ENCODE measurements at regions not wholly inside any gene's neighbourhood (a gene's known extent, or its start where the extent isn't known, plus 50 kb on each side); places are given as distances from the start of the nearest gene placed in this dataset.

DNA sequence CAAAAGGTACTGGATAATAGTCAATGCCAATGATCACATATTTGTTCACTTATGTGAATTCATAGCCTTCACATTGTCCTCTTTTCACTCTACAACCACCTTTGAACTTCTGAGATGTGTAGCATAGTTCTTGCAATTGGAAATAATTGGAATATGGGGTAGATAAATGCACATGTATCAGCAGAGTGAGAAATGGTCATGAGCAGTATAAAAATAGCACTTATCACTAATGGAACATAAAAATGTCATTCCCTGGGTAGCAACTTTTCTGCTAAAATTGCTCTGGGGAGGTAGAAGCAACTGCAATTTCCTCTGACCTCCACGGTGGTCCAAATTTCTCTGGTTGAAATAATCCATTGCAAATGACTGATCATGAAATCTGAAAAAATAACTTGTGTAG is 1785.7 kb upstream of the FLRT2 start:
- H3K4me1 Mint-ChIP-seq: no peaks in the 10 kb centered on the region
- no peak for ATAC-seq (replicated peaks)
- H3K27ac Mint-ChIP-seq: no peak overlapping the region
- no peaks in the 10 kb centered on the region for H3K9me3 Mint-ChIP-seq
- H3K4me3 Mint-ChIP-seq: no peak overlapping the region
- H3K36me3 Mint-ChIP-seq (ENCODE audit: low read depth): no peaks in the 10 kb centered on the region
- no peaks in the 10 kb centered on the region for H3K27me3 Mint-ChIP-seq

DNA sequence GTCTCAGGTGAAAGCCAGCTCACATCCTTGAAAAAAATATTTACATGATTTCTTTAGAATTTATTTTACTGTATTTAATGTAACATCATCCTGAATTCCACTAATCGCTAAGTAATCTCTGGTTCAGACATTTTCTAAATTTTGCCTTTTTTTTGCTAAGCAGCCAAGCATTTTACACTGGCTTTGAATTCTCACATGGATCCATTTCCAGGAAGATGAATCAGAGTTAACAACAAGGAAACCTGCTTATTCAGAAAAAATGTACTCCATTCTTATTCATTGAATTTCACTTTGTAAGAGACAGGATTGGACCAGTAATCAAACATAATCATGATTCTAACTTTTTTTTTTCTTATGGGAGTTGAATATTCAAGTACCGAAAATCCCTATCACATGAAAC is 1785.1 kb upstream of the FLRT2 start:
- Mint-ChIP-seq H3K36me3 (ENCODE audit: low read depth) (no peaks in the 10 kb centered on the region), H3K9me3 (no peaks in the 10 kb centered on the region), H3K4me1 (no peaks in the 10 kb centered on the region), H3K27ac (no peak overlapping the region), H3K27me3 (no peaks in the 10 kb centered on the region), H3K4me3 (no peak overlapping the region)
- no peak for ATAC-seq (replicated peaks)

DNA sequence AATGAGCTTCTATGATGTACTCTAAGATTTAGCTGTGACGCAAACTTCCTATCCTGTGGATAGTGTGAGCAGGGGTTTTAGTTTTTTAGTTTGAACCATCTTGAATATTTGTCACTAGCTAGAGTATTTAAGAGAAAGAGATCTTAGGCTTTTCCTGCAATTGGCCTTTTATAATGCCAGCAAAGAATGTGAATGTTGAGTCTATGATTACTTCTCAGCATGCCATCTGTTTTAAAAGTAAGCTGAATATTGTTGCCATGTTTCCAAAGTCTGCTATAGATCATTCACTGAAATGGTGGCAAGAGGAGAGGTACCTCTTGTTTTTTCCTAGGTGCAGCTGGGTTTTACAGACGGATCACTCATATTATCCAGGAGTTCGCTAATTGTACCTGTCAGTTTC is 1783.6 kb upstream of the FLRT2 start:
- H3K27ac Mint-ChIP-seq: no peak overlapping the region
- H3K27me3 Mint-ChIP-seq: no peaks in the 10 kb centered on the region
- no peak overlapping the region for H3K4me3 Mint-ChIP-seq
- no peaks in the 10 kb centered on the region for H3K4me1 Mint-ChIP-seq
- no peaks in the 10 kb centered on the region for H3K9me3 Mint-ChIP-seq
- no peak for ATAC-seq (replicated peaks)
- no peaks in the 10 kb centered on the region for H3K36me3 Mint-ChIP-seq (ENCODE audit: low read depth)

DNA sequence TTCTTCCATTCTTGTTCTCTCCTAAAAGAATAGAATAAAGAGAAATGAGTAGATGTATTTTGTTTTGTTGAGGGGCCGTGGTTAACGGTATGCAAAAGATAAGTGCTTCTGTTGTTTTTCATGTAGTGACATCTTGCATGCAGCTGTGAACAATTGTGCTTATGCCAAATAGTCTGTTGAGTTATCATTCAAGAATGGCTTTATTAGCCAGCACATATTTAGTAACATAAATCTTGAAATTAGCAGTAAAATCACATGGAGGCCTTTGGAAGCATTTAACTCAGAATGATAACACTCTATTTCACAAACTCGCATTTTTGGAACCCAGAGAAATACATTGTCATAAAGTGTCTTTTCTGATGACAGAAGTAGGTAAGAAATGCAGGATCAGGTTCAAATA is 1772.0 kb upstream of the FLRT2 start:
- ATAC-seq (replicated peaks): no peak
- Mint-ChIP-seq H3K27me3 (no peaks in the 10 kb centered on the region), H3K4me1 (no peaks in the 10 kb centered on the region), H3K4me3 (no peak overlapping the region), H3K27ac (no peak overlapping the region), H3K36me3 (ENCODE audit: low read depth) (no peaks in the 10 kb centered on the region), H3K9me3 (no peaks in the 10 kb centered on the region)

GRCh38 chr14:83764656-83765599 is 1765.0 kb upstream of the FLRT2 start:
- H3K36me3 Mint-ChIP-seq (ENCODE audit: low read depth): no peaks in the 10 kb centered on the region
- peaks cover 3% of the 10 kb centered on the region for H3K9me3 Mint-ChIP-seq
- H3K27me3 Mint-ChIP-seq: no peaks in the 10 kb centered on the region
- ATAC-seq (replicated peaks): no peak
- H3K27ac Mint-ChIP-seq: no peak overlapping the region
- H3K4me1 Mint-ChIP-seq: no peaks in the 10 kb centered on the region
- no peak overlapping the region for H3K4me3 Mint-ChIP-seq

GRCh38 chr14:83777516-83777915 is 1752.4 kb upstream of the FLRT2 start:
- ATAC-seq (replicated peaks): no peak

GRCh38 chr14:83779266-83779665 is 1750.7 kb upstream of the FLRT2 start:
- no peak for ATAC-seq (replicated peaks)
- H3K36me3 Mint-ChIP-seq (ENCODE audit: low read depth): no peaks in the 10 kb centered on the region
- no peak overlapping the region for H3K4me3 Mint-ChIP-seq
- peaks cover 10% of the 10 kb centered on the region for H3K9me3 Mint-ChIP-seq
- no peak overlapping the region for H3K27ac Mint-ChIP-seq
- no peaks in the 10 kb centered on the region for H3K4me1 Mint-ChIP-seq
- H3K27me3 Mint-ChIP-seq: no peaks in the 10 kb centered on the region

More at GRCh38 chr14:83777516-83777915, 1752.4 kb upstream of the FLRT2 start:
- Mint-ChIP-seq H3K27ac (no peak overlapping the region), H3K4me1 (no peaks in the 10 kb centered on the region), H3K27me3 (no peaks in the 10 kb centered on the region), H3K9me3 (peaks cover 7% of the 10 kb centered on the region), H3K36me3 (ENCODE audit: low read depth) (no peaks in the 10 kb centered on the region), H3K4me3 (no peak overlapping the region)

DNA sequence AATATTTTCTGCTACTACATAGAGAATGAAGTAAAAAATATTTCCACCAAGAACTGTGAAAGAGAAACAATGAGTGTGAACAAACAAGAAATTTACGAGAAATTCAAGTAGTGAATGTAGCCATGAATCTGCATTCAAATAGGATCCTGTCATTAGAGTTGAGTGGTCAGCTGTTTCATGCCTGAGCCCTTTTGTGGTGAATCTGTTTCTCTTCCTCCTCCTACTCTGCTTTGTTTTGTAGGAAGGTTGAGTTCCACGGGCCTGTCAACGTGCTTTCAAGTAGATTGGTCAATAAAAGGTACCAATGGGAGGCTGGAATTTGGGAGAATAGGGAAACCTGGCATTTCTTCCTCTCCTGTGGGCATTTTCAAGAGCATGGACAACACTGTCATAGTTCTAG is 1749.6 kb upstream of the FLRT2 start:
- Mint-ChIP-seq H3K27ac (no peak overlapping the region), H3K27me3 (no peaks in the 10 kb centered on the region), H3K4me1 (no peaks in the 10 kb centered on the region), H3K9me3 (peaks cover 10% of the 10 kb centered on the region), H3K4me3 (no peak overlapping the region), H3K36me3 (ENCODE audit: low read depth) (no peaks in the 10 kb centered on the region)
- ATAC-seq (replicated peaks): no peak

GRCh38 chr14:83798421-83798820 is 1731.5 kb upstream of the FLRT2 start:
- Mint-ChIP-seq H3K27me3 (no peaks in the 10 kb centered on the region), H3K4me1 (no peaks in the 10 kb centered on the region), H3K9me3 (peaks cover 12% of the 10 kb centered on the region), H3K36me3 (ENCODE audit: low read depth) (no peaks in the 10 kb centered on the region), H3K4me3 (no peak overlapping the region), H3K27ac (no peak overlapping the region)
- no peak for ATAC-seq (replicated peaks)

- H3K9me3 Mint-ChIP-seq: peaks cover 8% of the 10 kb centered on the region
- no peak overlapping the region for H3K4me3 Mint-ChIP-seq
- no peaks in the 10 kb centered on the region for H3K4me1 Mint-ChIP-seq
- H3K27ac Mint-ChIP-seq: no peak overlapping the region
- no peaks in the 10 kb centered on the region for H3K36me3 Mint-ChIP-seq (ENCODE audit: low read depth)
- no peaks in the 10 kb centered on the region for H3K27me3 Mint-ChIP-seq
- no peak for ATAC-seq (replicated peaks)
Measured at GRCh38 chr14:83799233-83799632, 1730.7 kb upstream of the FLRT2 start.

DNA sequence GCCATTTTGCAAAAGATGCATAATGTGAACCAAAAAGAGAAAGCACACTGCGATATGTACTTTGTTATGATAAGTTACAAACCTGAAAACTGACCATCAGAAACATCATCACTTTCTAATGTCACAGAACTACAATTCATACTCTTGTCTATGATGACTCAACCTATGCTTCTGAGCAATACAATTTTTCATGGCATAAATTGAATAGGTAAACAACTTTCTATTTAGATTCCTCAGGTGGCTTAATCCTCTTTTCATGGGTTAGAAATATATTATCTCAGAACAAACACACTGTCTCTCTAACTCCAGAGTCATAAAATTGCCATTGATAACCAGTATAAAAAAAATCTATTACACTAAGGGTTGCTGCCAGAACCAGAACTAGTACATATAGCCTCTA is 1715.0 kb upstream of the FLRT2 start:
- H3K4me1 Mint-ChIP-seq: no peaks in the 10 kb centered on the region
- no peaks in the 10 kb centered on the region for H3K36me3 Mint-ChIP-seq (ENCODE audit: low read depth)
- H3K9me3 Mint-ChIP-seq: peaks cover 21% of the 10 kb centered on the region
- no peaks in the 10 kb centered on the region for H3K27me3 Mint-ChIP-seq
- ATAC-seq (replicated peaks): no peak
- no peak overlapping the region for H3K4me3 Mint-ChIP-seq
- no peak overlapping the region for H3K27ac Mint-ChIP-seq

GRCh38 chr14:83816761-83817160 is 1713.2 kb upstream of the FLRT2 start:
- Mint-ChIP-seq H3K27me3 (no peaks in the 10 kb centered on the region), H3K27ac (no peak overlapping the region), H3K36me3 (ENCODE audit: low read depth) (no peaks in the 10 kb centered on the region), H3K4me3 (no peak overlapping the region), H3K4me1 (no peaks in the 10 kb centered on the region), H3K9me3 (peaks cover 12% of the 10 kb centered on the region)
- ATAC-seq (replicated peaks): no peak

DNA sequence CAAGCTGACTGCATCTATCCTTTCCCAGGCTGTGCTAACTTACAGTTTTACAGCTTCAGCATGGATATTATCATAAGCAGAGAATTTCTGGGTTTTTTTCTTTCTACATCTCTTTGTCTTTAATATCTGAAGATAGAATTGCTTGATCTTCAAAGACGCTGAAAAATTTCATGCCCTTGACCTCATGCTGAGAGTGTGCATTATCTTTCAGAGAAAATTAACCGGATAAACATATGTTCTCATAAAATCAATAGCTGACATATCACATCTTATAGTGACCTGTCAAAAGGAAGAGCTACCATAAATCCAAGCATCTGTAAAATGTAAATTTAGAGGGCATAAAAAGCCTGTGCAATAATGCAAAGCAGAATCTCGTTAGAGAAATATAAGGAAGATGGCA is 1704.1 kb upstream of the FLRT2 start:
- H3K27ac Mint-ChIP-seq: no peak overlapping the region
- H3K27me3 Mint-ChIP-seq: no peaks in the 10 kb centered on the region
- no peaks in the 10 kb centered on the region for H3K4me1 Mint-ChIP-seq
- no peak overlapping the region for H3K4me3 Mint-ChIP-seq
- no peak for ATAC-seq (replicated peaks)
- H3K36me3 Mint-ChIP-seq (ENCODE audit: low read depth): no peaks in the 10 kb centered on the region
- peaks cover 25% of the 10 kb centered on the region for H3K9me3 Mint-ChIP-seq

- H3K4me1 Mint-ChIP-seq: no peaks in the 10 kb centered on the region
Measured at GRCh38 chr14:83826838-83827237, 1703.1 kb upstream of the FLRT2 start.

GRCh38 chr14:83827383-83827782 is 1702.6 kb upstream of the FLRT2 start:
- H3K4me3 Mint-ChIP-seq: no peak overlapping the region
- no peak overlapping the region for H3K27ac Mint-ChIP-seq
- H3K36me3 Mint-ChIP-seq (ENCODE audit: low read depth): no peaks in the 10 kb centered on the region
- H3K4me1 Mint-ChIP-seq: no peaks in the 10 kb centered on the region
- H3K9me3 Mint-ChIP-seq: peaks cover 22% of the 10 kb centered on the region
- H3K27me3 Mint-ChIP-seq: no peaks in the 10 kb centered on the region
- no peak for ATAC-seq (replicated peaks)

More at GRCh38 chr14:83826838-83827237, 1703.1 kb upstream of the FLRT2 start:
- Mint-ChIP-seq H3K27ac (no peak overlapping the region), H3K36me3 (ENCODE audit: low read depth) (no peaks in the 10 kb centered on the region), H3K27me3 (no peaks in the 10 kb centered on the region), H3K9me3 (peaks cover 22% of the 10 kb centered on the region), H3K4me3 (no peak overlapping the region)
- ATAC-seq (replicated peaks): no peak
